Urinary bladder (tissue), 3 donors: ENCODE measurements at regions not wholly inside any gene's neighbourhood (a gene's known extent, or its start where the extent isn't known, plus 50 kb on each side); places are given as distances from the start of the nearest gene placed in this dataset.
"Not testable (repeated sequence)": the region's sequence is repeated elsewhere in the genome, so short reads cannot be mapped to it uniquely, and the experiment has no call there.

Experiments
- DNase-seq: peaks from one replicate; pipeline ENCODE4 v3.0.0-alpha.2; 2015; ENCODE audit errors: extremely low spot score
- H3K27ac ChIP-seq: one replicate; pipeline ENCODE4 v1.5.1; 2013; ENCODE audit warnings: low read depth, mild to moderate bottlenecking, moderate library complexity
- H3K36me3 ChIP-seq: one replicate; pipeline ENCODE4 v1.6.1; 2013; ENCODE audit warnings: mild to moderate bottlenecking, moderate library complexity; ENCODE audit not compliant: insufficient read depth
- H3K4me1 ChIP-seq: one replicate; pipeline ENCODE4 v1.6.1; 2013; ENCODE audit warnings: mild to moderate bottlenecking, moderate library complexity; ENCODE audit not compliant: insufficient read depth
- H3K4me3 ChIP-seq: one replicate; pipeline ENCODE4 v1.5.1; 2013; ENCODE audit warnings: low read depth, low read length
- WGBS: extraction: QIAGEN DNeasy Blood & Tissue Kit; methylation state at CpG from one replicate; pipeline ENCODE4 v1.1.7; 2013; 5-methylcytosine and 5-hydroxymethylcytosine counted together
- donor health status: healthy with polysubstance abuse.
- donor health status: healthy.

DNA sequence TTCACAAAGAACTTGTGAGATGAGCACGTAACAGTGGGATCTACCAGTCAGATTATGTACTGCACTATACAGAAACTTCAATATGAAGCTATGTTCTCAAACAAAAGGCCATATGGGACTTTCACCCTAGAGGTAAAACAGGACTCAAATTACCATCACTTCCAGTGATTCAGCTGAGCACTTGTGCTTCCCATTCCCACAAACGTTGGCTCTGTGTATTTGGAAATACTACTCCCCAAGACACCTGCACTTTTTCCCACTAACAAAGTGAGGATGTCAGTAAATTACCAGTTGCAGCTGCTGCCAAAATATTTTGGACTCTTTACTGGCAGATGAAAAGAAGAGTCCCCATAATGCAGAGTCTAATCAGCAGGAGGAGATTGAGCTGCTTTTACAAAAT, 1570.1 kb downstream of the SI start:
- Histone ChIP-seq H3K4me3 (no peak overlapping the region), H3K27ac (no peak overlapping the region), H3K4me1 (no peaks in the 10 kb centered on the region), H3K36me3 (no peaks in the 10 kb centered on the region)
- 53% methylated on average over 2 of the region's 2 CpGs for WGBS
- no peak for DNase-seq

DNA sequence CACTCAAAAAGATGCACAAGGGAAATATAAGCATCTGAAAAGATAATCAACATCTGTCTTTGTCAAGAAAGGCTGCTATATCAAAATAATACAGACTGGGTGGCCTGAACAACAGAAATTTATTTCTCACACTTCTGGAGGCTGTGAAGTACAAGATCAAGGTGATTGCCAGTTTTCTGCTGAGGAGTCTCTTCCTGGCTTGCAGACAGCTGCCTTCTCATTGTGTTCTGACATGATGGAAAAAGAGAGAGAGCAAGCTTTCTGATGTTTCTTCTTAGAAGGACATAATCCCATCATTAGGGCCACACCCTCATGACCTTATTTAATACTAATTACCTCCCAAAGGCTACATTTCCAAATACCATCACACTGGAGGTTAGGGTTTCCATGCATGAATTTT, 1573.3 kb downstream of the SI start:
- H3K4me1 ChIP-seq, result no peaks in the 10 kb centered on the region
- no peak overlapping the region for H3K27ac ChIP-seq
- no peaks in the 10 kb centered on the region for H3K36me3 ChIP-seq
- no peak overlapping the region for H3K4me3 ChIP-seq
- DNase-seq, result no peak

DNA sequence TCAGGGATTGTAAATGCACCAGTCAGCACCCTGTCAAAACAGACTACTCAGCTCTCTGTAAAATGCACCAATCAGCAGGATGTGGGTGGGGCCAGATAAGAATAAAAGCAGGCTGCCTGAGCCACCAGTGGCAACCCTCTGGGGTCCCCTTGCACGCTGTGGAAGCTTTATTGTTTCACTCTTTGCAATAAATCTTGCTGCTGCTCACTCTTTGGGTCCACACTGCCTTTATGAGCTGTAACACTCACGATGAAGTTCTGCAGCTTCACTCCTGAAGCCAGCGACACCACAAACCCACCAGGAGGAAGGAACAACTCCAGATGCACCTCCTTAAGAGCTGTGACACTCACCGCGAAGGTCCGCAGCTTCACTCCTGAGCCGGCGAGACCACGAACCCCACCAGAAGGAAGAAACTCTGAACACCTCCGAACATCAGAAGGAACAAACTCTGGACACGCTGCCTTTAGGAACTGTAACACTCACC, 1578.5 kb downstream of the SI start:
- 90% methylated on average over 11 of the region's 11 CpGs for WGBS
- not testable (repeated sequence) for DNase-seq, H3K27ac ChIP-seq, H3K4me3 ChIP-seq, H3K4me1 ChIP-seq, H3K36me3 ChIP-seq

DNA sequence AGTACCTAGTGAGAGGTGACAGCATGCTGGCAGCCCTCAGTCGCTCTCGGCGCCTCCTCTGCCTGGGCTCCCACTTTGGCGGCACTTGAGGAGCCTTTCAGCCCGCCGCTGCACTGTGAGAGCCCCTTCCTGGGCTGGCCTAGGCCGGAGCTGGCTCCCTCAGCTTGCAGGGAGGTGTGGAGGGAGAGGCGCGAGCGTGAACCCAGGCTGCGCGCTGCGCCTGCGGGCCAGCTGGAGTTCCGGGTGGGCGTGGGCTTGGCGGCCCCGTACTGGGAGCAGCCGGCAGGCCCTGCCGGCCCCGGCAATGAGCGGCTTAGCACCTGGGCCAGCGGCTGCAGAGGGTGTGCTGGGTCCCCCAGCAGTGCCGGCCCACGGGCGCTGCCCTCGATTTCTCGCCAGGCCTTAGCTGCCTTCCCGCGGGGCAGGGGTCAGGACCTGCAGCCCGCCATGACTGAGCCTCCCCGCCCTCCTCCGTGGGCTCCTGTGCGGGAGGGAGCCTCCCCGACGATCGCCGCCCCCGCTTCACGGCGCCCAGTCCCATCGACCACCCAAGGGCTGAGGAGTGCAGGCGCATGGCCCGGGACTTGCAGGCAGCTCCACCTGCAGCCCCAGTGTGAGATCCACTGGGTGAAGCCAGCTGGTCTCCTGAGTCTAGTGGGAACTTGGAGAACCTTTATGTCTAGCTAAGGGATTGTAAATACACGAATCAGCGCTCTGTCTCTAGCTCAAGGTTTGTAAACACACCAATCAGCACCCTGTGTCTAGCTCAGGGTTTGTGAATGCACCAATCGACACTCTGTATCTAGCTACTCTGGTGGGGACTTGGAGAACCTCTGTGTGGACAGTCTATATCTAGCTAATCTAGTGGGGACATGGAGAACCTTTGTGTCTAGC, 1579.2 kb downstream of the SI start:
- not testable (repeated sequence) for DNase-seq, H3K4me1 ChIP-seq, H3K27ac ChIP-seq, H3K36me3 ChIP-seq, H3K4me3 ChIP-seq
- WGBS, result 96% methylated on average over 47 of the region's 47 CpGs

DNA sequence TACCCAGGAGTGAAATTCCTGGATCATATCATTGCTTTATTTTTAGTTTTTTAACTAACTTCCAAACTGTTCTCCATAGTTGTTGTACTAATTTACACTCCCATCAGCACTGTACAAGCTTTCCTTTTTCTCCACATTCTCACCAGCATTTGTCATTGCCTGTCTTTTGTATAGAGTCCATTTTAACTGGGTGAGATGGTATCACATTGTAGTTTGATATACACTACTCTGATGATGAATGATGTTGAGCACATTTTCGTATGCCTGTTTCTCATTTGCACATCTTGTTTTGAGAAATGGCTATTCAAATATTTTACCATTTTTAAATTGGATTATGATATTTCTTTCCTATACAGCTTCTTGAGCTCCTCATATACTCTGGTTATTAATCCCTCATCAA, 1586.6 kb downstream of the SI start:
- DNase-seq, result no peak
- no peaks in the 10 kb centered on the region for H3K4me1 ChIP-seq
- H3K4me3 ChIP-seq, result no peak overlapping the region
- no peak overlapping the region for H3K27ac ChIP-seq
- H3K36me3 ChIP-seq, result no peaks in the 10 kb centered on the region
- WGBS, result 74% methylated on average over 1 of the region's 1 CpG

DNA sequence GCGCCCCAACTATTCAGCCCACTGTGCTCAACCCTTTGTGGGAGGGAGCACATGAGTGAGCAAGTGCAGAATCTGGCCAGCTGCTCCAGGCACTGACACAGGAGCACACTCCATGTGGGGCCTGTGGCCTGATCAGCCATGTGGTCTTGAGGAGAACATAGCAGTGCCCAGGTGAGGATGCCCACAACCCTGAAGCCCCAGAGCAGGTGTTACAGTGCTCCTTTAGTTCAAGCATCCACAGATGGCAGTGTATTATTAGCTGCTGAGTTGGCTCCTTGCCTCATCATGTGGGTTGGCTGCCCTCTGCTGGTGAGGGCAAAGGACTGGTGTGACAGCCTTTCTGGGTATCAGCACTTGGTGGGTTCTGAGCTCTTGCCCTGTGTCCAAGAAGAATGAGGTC, 1588.2 kb downstream of the SI start:
- H3K4me3 ChIP-seq, result no peak overlapping the region
- H3K4me1 ChIP-seq, result no peaks in the 10 kb centered on the region
- H3K27ac ChIP-seq, result no peak overlapping the region
- WGBS, result 98% methylated on average over 1 of the region's 1 CpG
- H3K36me3 ChIP-seq, result no peaks in the 10 kb centered on the region
- no peak for DNase-seq

DNA sequence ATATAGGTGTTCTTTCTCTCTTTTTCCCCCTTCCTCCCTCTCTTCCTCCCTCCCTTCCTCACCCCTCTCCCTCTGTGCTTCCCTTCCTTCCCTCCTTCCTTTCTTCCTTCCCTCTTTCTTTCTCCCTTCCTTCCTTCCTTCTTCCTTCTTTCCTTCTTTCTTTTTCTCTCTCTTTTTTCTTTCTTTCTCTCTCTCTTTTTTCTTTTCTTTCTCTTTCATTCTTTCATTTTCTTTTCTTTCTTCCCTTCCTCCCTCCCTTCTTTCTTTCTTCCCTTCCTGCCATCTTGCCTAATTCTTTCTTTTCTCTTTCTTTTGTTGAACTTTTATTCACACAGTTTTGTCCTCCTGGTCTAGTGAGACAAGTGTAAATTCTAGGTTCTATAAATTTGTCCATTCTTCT, 1595.6 kb downstream of the SI start:
- H3K4me3 ChIP-seq, result no peak overlapping the region
- no peaks in the 10 kb centered on the region for H3K36me3 ChIP-seq
- no peaks in the 10 kb centered on the region for H3K4me1 ChIP-seq
- H3K27ac ChIP-seq, result no peak overlapping the region
- DNase-seq, result no peak

DNA sequence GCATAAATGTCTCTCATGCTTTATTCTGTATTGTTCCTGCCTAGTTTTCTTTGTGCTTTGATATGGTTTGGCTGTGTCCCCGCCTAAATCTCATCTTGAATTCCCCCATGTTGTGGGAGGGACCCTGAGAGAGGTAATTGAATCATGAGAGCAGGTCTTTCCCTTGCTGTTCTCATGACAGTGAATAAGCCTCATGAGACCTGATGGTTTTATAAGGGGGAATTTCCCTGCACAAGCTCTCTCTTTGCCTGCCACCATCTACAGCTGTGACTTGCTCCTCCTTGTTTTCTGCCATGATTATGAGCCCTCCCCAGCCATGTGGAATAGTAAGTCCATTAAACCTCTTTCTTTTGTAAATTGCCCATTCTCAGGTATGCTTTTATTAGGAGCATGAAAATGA, 1596.6 kb downstream of the SI start:
- Histone ChIP-seq H3K4me3 (no peak overlapping the region), H3K36me3 (no peaks in the 10 kb centered on the region), H3K27ac (no peak overlapping the region), H3K4me1 (no peaks in the 10 kb centered on the region)
- WGBS, result 68% methylated on average over 1 of the region's 1 CpG
- no peak for DNase-seq

DNA sequence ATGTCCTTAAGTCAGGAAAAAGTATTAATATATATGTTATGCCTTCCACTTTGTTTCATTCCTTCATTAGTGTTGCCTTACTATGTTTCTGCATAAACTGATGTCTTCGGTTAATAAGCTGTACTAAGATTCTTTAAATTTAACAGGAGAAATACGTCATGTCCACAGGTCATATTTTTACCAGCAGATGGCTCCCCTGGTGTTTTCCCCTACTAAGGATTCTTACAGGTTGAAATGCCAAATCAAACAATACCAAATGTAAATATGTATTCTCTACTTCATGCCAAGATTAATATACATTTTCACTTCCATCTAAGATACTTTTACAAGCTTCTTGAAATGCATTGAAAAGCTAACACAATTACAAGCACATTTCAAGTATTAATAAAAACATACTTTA, 1602.1 kb downstream of the SI start:
- DNase-seq, result no peak
- Histone ChIP-seq H3K36me3 (no peaks in the 10 kb centered on the region), H3K4me1 (no peaks in the 10 kb centered on the region), H3K4me3 (no peak overlapping the region), H3K27ac (no peak overlapping the region)
- WGBS, result 40% methylated on average over 2 of the region's 2 CpGs

DNA sequence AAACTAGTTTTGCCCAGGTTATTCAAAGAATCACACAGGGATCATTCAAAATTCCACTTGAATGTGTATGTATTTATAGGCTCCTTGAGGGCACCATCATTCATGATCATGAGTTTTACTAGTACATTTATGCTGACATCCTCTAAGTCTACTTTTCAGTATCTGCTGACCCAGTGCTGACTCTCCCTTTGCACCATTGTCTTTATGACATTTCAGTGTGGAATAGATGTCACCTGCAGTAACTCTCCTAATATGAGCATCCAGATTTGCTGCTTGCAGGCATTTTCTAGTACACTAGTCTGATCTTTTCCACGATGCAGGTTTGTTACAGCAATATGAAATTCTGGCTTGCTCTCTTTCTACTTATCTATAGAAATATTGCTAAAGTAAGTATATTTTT, 1603.5 kb downstream of the SI start:
- H3K27ac ChIP-seq, result no peak overlapping the region
- H3K36me3 ChIP-seq, result no peaks in the 10 kb centered on the region
- WGBS, result 87% methylated on average over 1 of the region's 1 CpG
- H3K4me3 ChIP-seq, result no peak overlapping the region
- H3K4me1 ChIP-seq, result no peaks in the 10 kb centered on the region
- no peak for DNase-seq

DNA sequence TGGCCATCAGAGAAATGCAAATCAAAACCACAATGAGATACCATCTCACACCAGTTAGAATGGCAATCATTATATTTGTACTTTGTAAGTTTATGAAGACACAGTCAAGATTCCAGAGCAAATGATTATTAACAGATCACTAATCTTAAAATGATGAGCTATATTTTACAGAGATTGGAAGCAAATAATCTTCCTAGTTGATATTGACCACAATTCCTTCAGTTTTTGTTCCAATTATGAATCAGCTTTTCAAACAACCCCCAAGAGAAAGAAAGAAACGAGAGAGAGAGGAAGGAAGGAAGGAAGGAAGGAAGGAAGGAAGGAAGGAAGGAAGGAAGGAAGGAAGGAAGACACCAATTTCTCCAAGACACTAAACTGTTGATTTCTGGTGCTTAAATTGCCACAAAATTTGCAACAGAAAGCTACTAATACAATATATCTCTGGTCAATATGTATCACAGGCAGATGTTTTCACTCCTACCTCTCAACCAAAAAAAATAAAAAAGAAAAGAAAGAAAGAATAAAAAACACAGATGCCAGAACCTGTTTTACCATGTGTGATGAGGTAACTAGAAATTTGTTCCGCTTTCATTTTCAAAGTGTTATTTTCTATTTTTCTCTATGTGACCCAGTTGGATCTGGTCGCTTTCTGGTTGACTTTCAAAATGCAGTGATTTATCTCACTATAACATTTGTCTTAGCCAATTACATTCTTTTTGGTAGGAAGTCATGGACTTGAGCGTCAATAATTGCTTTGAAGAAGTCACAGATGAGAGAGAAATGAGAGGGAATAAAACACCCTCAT, 1609.6 kb downstream of the SI start:
- WGBS, result 86% methylated on average over 4 of the region's 4 CpGs

DNA sequence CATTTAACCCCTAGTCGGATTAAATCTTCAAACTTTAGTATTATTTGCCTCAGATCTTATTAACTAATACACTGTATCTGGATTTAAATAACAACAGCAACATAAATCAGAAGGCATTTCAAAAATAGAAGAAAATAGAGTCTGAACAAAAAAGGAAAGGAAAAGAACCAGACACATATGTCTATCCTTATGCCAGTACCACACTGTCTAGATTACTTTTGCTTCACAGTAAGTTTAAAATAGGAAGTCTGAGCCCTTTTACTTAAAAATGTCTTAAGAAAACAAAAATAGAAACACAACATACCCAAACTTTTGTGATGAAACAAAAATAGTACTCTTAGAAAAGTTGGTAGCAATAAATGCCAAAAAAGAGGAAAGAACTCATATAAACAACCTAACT, 1615.8 kb downstream of the SI start:
- no peak for DNase-seq
- 44% methylated on average over 1 of the region's 1 CpG for WGBS
- no peak overlapping the region for H3K4me3 ChIP-seq
- H3K36me3 ChIP-seq, result no peaks in the 10 kb centered on the region
- H3K27ac ChIP-seq, result no peak overlapping the region
- no peaks in the 10 kb centered on the region for H3K4me1 ChIP-seq

More for the DNA sequence above, 1609.6 kb downstream of the SI start:
- Histone ChIP-seq H3K36me3 (no peaks in the 10 kb centered on the region), H3K27ac (no peak overlapping the region), H3K4me1 (no peaks in the 10 kb centered on the region), H3K4me3 (no peak overlapping the region)
- no peak for DNase-seq

DNA sequence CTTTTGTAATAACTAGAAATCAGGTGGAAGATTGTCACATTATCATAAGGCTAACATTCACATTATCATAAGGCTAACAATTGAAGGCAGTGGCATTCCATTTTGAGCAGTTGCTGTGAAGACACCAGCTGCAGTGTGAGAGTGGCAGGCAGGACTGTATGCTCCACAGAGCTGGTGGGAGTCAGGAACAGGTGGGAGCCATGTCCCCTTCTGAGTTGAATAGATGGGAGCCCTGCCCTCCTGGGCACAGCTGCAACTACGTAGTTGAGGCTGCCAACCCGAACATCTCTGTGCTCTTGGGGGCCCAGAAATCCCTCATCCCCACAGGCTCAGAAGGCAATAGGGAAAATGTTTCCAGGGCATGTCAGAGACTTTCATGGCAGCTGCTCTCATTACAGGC, 1627.6 kb downstream of the SI start:
- DNase-seq, result no peak
- WGBS, result 87% methylated on average over 2 of the region's 2 CpGs

DNA sequence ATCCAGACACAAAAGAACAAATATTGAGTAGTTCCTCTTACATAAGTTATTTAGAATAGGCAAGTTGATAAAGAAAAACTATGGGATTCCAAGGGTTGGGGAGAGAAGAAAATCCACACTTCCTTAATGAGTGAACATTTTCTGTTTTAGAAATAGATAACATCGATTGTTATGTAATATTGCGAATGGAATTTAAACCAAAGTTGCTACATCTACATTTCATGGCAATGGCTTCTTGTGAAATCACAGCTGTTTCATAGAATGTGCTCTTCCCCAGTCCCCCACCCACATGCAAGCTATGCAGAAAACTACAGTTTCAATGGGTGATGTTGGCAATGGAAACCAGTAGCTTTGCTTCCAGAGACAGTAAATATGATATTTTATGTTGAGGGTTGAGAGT, 1639.5 kb downstream of the SI start:
- no peak overlapping the region for H3K4me3 ChIP-seq
- H3K4me1 ChIP-seq, result no peaks in the 10 kb centered on the region
- H3K27ac ChIP-seq, result no peak overlapping the region
- DNase-seq, result no peak
- WGBS, result 91% methylated on average over 2 of the region's 2 CpGs
- H3K36me3 ChIP-seq, result no peaks in the 10 kb centered on the region

More for the DNA sequence above, 1627.6 kb downstream of the SI start:
- no peak overlapping the region for H3K27ac ChIP-seq
- no peak overlapping the region for H3K4me3 ChIP-seq
- H3K4me1 ChIP-seq, result no peaks in the 10 kb centered on the region
- H3K36me3 ChIP-seq, result no peaks in the 10 kb centered on the region
